K562 (cell line): ENCODE measurements at regions not wholly inside any gene's neighbourhood (a gene's known extent, or its start where the extent isn't known, plus 50 kb on each side); places are given as distances from the start of the nearest gene placed in this dataset.

Source experiments
- ATAC-seq: fragments of 200-7000 bp; cut with Tn5 transposase; 3 replicates; pipeline ENCODE4 v1.9.1; 2020; ENCODE audit warnings: moderate library complexity
- BruUV-seq: library from RNA; stranded (reverse); fragments of 400-500 nt; replicated peaks from 2 replicates; lab custom pipeline; 2021; lab: Mats Ljungman, UMichigan
- CTCF ChIA-PET: fragments of 300-600 bp; formaldehyde crosslinking; extraction: SDS; loops from one replicate; lab custom pipeline; 2021; ENCODE audit warnings: low intra/inter-chr PET ratio; lab: Yijun Ruan, JAX
- POLR2A ChIA-PET: fragments of 300-600, 350-650 bp; sonication (Branson Sonifier 250); formaldehyde crosslinking; extraction: SDS; loops from one replicate; lab custom pipeline; 2021; ENCODE audit warnings: antibody characterized with exemption, inconsistent platforms; lab: Yijun Ruan, JAX
- DNase-seq, 4 experiments: peaks; one replicate each; pipeline versions ENCODE4 v3.0.0 to v3.0.0-alpha.2; 2011 to 2018; ENCODE audit warnings: low spot score in 3 of 4, mixed read lengths in 3 of 4; ENCODE audit errors: extremely low read depth in 1 of 4
- FAIRE-seq: peaks from 2 replicates; lab custom pipeline; 2011; peaks lifted over from hg19 to GRCh38; lab: Jason Lieb, UNC
- H2AFZ ChIP-seq: 2 replicates; pipeline ENCODE4 v1.6.0; 2011; ENCODE audit warnings: low read depth, low read length, control low read depth, inconsistent platforms
- H3K27ac ChIP-seq: fragments of 200-600 bp; 3 replicates; pipeline ENCODE4 v1.8.0; 2011; ENCODE audit warnings: low read depth, mild to moderate bottlenecking, control low read depth, inconsistent platforms, low read length, moderate library complexity, mixed read lengths; ENCODE audit errors: extremely low read depth
- H3K27me3 ChIP-seq, 2 experiments: fragments of 300-600 bp in 1 of 2; 2 replicates in 1 of 2; 3 replicates in 1 of 2; pipeline versions ENCODE4 v1.6.0 to v1.8.0; 2011; ENCODE audit warnings: inconsistent platforms in 2 of 2, low read length in 2 of 2, mild to moderate bottlenecking in 1 of 2, mixed read lengths in 1 of 2, moderate library complexity in 1 of 2; ENCODE audit not compliant: control insufficient read depth in 2 of 2, insufficient read depth in 2 of 2
- H3K36me3 ChIP-seq: fragments of 300-600 bp; 3 replicates; pipeline ENCODE4 v1.8.0; 2011; ENCODE audit warnings: mild to moderate bottlenecking, low read length, inconsistent platforms; ENCODE audit not compliant: control insufficient read depth, insufficient read depth
- H3K4me1 ChIP-seq, 2 experiments: fragments of 200-600 bp in 1 of 2; replicated peaks in 1 of 2; 2 replicates in 1 of 2; 3 replicates in 1 of 2; pipeline versions ENCODE4 v1.5.1 to v1.8.0; 2011; ENCODE audit warnings: inconsistent platforms in 2 of 2, low read length in 2 of 2, mild to moderate bottlenecking in 1 of 2, mixed read lengths in 1 of 2, moderate library complexity in 1 of 2; ENCODE audit not compliant: control insufficient read depth in 2 of 2, insufficient read depth in 2 of 2
- H3K4me2 ChIP-seq: 2 replicates; pipeline ENCODE4 v1.6.1; 2011; ENCODE audit warnings: low read length, control low read depth, inconsistent platforms, mixed read lengths; ENCODE audit not compliant: insufficient read depth
- H3K4me3 ChIP-seq: fragments of 200-600 bp; sonication (generic), shearing (Covaris generic); 2 replicates; pipeline ENCODE4 v1.5.1; 2016; ENCODE audit warnings: control low read depth, inconsistent platforms
- H3K79me2 ChIP-seq: fragments of 200-600 bp; 3 replicates; pipeline ENCODE4 v1.8.0; 2011; ENCODE audit warnings: low read length, inconsistent platforms; ENCODE audit not compliant: control insufficient read depth, insufficient read depth
- H3K9ac ChIP-seq, 2 experiments: 2 replicates each; pipeline versions ENCODE4 v1.6.0 to v1.6.1; 2011; ENCODE audit warnings: low read depth in 2 of 2, low read length in 2 of 2, control low read depth in 1 of 2, inconsistent platforms in 1 of 2, mild to moderate bottlenecking in 1 of 2, mixed read lengths in 1 of 2; ENCODE audit not compliant: insufficient read depth in 1 of 2
- H3K9me1 ChIP-seq: one replicate; pipeline ENCODE4 v1.6.0; 2011; ENCODE audit warnings: inconsistent platforms, mild to moderate bottlenecking, low read length, moderate library complexity; ENCODE audit not compliant: control insufficient read depth, insufficient read depth
- H3K9me3 ChIP-seq: replicated peaks from 2 replicates; pipeline ENCODE4 v1.5.1; 2011; ENCODE audit warnings: low read depth, low read length, inconsistent platforms; ENCODE audit not compliant: control insufficient read depth, insufficient read depth
- H4K20me1 ChIP-seq: replicated peaks from 2 replicates; pipeline ENCODE4 v1.6.1; 2011; ENCODE audit warnings: low read length, inconsistent platforms, mixed read lengths; ENCODE audit not compliant: control insufficient read depth, insufficient read depth
- CEBPB ChIP-seq: fragments of 450-650 bp; IDR thresholded peaks from 2 replicates; pipeline ENCODE4 v1.6.1; 2016; ENCODE audit warnings: missing genetic modification characterization, missing compliant biosample characterization
- CHCHD3 ChIP-seq: fragments of 250-450 bp; sonication (Bioruptor Pico); IDR thresholded peaks from 2 replicates; pipeline ENCODE4 v2.1.2; 2022; ENCODE audit warnings: mild to moderate bottlenecking
- EWSR1 ChIP-seq: fragments of 450-650 bp; IDR thresholded peaks from 2 replicates; pipeline ENCODE4 v1.6.1; 2018; ENCODE audit warnings: borderline replicate concordance, mild to moderate bottlenecking, low read depth, moderate library complexity; ENCODE audit not compliant: partially characterized antibody
- FOXK2 ChIP-seq, 2 experiments: fragments of 450-650 bp; IDR thresholded peaks in 1 of 2; conservative IDR thresholded peaks in 1 of 2; 2 replicates each; pipeline ENCODE4 v1.6.1; 2016; ENCODE audit warnings: low read depth in 2 of 2, mild to moderate bottlenecking in 1 of 2
- FOXP1 ChIP-seq: sonication (generic); formaldehyde crosslinking; IDR thresholded peaks from 2 replicates; pipeline ENCODE4 v1.8.0; 2022; ENCODE audit warnings: mild to moderate bottlenecking, missing genetic modification reagents
- ILF3 ChIP-seq: fragments of 450-650 bp; IDR thresholded peaks from 2 replicates; pipeline ENCODE4 v1.6.1; 2018; ENCODE audit warnings: antibody characterized with exemption, mild to moderate bottlenecking, moderate library complexity, borderline replicate concordance
- PATZ1 ChIP-seq: fragments of 250-450 bp; sonication (Bioruptor Pico); IDR thresholded peaks from 2 replicates; pipeline ENCODE4 v1.5.0; 2020; ENCODE audit warnings: mild to moderate bottlenecking, borderline replicate concordance
- POLR3G ChIP-seq: IDR thresholded peaks from 2 replicates; pipeline ENCODE4 v1.6.1; 2011; ENCODE audit not compliant: insufficient read length, insufficient replicate concordance; ENCODE audit errors: extremely low read depth
- RBM14 ChIP-seq: fragments of 200-400 bp; formaldehyde crosslinking; IDR thresholded peaks from 2 replicates; pipeline ENCODE4 v1.6.1; 2018; ENCODE audit warnings: low read depth, mild to moderate bottlenecking, low read length, moderate library complexity, borderline replicate concordance; ENCODE audit not compliant: insufficient read depth
- RBM34 ChIP-seq: fragments of 200-400 bp; formaldehyde crosslinking; IDR thresholded peaks from 2 replicates; pipeline ENCODE4 v1.6.1; 2018; ENCODE audit warnings: low read length, borderline replicate concordance; ENCODE audit not compliant: insufficient read depth
- TAF1 ChIP-seq: IDR thresholded peaks from 2 replicates; pipeline ENCODE4 v1.6.1; 2011; ENCODE audit warnings: mild to moderate bottlenecking, low read length, moderate library complexity; ENCODE audit not compliant: insufficient read depth, control insufficient read depth, severe bottlenecking; ENCODE audit errors: extremely low read depth
- TARDBP ChIP-seq: fragments of 450-650 bp; IDR thresholded peaks from 2 replicates; pipeline ENCODE4 v1.6.1; 2016
- ZBTB9 ChIP-seq: fragments of 450-650 bp; formaldehyde crosslinking; IDR thresholded peaks from 2 replicates; pipeline ENCODE4 v1.4.0; 2020; ENCODE audit warnings: mild to moderate bottlenecking, moderate library complexity
- WGBS: fragments of 100-300 bp; shearing (Covaris generic); methylation state at CpG from one replicate; pipeline ENCODE4 v1.1.6; 2016; ENCODE audit warnings: low coverage, mixed read lengths; ENCODE audit not compliant: insufficient coverage; ENCODE audit errors: missing lambda C conversion rate; 5-methylcytosine and 5-hydroxymethylcytosine counted together
- in situ Hi-C: fragments of 300-500 bp; cut with MboI; formaldehyde crosslinking; loops from 4 replicates; pipeline ENCODE4 v1.15.0; 2018; ENCODE audit warnings: inconsistent platforms, mixed read lengths
- intact Hi-C: fragments of 100-400 bp; cut with micrococcal nuclease; formaldehyde crosslinking; loops from 2 replicates; pipeline ENCODE4 v1.14.2; 2022

GRCh38 chr14:100656996-100657395 is 69.7 kb upstream of the DLK1 start:
- H3K4me2 ChIP-seq, result no peak overlapping the region
- H2AFZ ChIP-seq, result peak overlapping the region; percentile 23; the same call in 1 of the 2 replicates
- CTCF ChIA-PET, result no interaction called here
- no peak overlapping the region for H3K9ac ChIP-seq
- no peaks in the 10 kb centered on the region; a peak in 1 of 5 replicates for H3K27me3 ChIP-seq
- 72% methylated on average over 11 of the region's 15 CpGs for WGBS
- in situ Hi-C loops, result no loop called here
- no peaks in the 10 kb centered on the region for H3K9me3 ChIP-seq
- no peaks in the 10 kb centered on the region for H3K79me2 ChIP-seq
- FAIRE-seq, result no peak
- intact Hi-C loops, result no loop called here
- no peak overlapping the region for H3K27ac ChIP-seq
- H4K20me1 ChIP-seq, result no peaks in the 10 kb centered on the region
- no peak for DNase-seq
- H3K9me1 ChIP-seq, result no peaks in the 10 kb centered on the region
- no peak overlapping the region for H3K4me3 ChIP-seq
- TF ChIP-seq FOXP1, result no peak
- no peak for TF ChIP-seq PATZ1 (CRISPR knock-in tag)
- TF ChIP-seq RBM34, result no peak
- TF ChIP-seq POLR3G, result no peak
- TF ChIP-seq ZBTB9, result no peak
- no peak for TF ChIP-seq TARDBP
- no peak for TF ChIP-seq ILF3
- TF ChIP-seq TAF1, result no peak
- TF ChIP-seq CEBPB (tag), result no peak
- TF ChIP-seq RBM14, result no peak
- TF ChIP-seq EWSR1, result no peak
- no peak for TF ChIP-seq FOXK2 (conservative IDR thresholded peaks at IDR 0.05 in 1 of 2, IDR thresholded peaks at IDR 0.05 in 1 of 2; ENCODE audit: low read depth in 2 of 2)
- TF ChIP-seq CHCHD3 (CRISPR knock-in tag), result no peak
- ATAC-seq, result no peak
- BruUV-seq, result no TSS peak
- H3K36me3 ChIP-seq, result no peaks in the 10 kb centered on the region
- H3K4me1 ChIP-seq, result peaks cover 7 to 40% of the 10 kb centered on the region in 2 experiments; a peak in 3 of 5 replicates
- POLR2A ChIA-PET, result interaction anchor here (1.5 kb wide), 1 partner anchor 271 kb away, joined by 4 read pairs; no protein-coding TSS in a partner anchor
